ENCODE measurements at regions not wholly inside any gene's neighbourhood (a gene's known extent, or its start where the extent isn't known, plus 50 kb on each side); places are given as distances from the start of the nearest gene placed in this dataset.
A peak's percentile ranks its signal among the peaks of the same experiment; 100 is the strongest.

GRCh38 chr7:1310936-1311335, 78.3 kb downstream of the UNCX start:
- Mint-ChIP-seq H3K36me3 (ENCODE audit: low read depth) (no peaks in the 10 kb centered on the region), H3K27ac (peak overlapping the region; percentile 34), H3K9me3 (peaks cover 10% of the 10 kb centered on the region), H3K4me3 (no peak overlapping the region), H3K27me3 (ENCODE audit: low read depth, poor library complexity) (peaks cover 20% of the 10 kb centered on the region), H3K4me1 (peaks cover 25% of the 10 kb centered on the region)
- TF ChIP-seq CTCF (IDR thresholded peaks at IDR 0.05), result no peak
- no peak for DNase-seq

GRCh38 chr7:1311406-1312135, 78.9 kb downstream of the UNCX start:
- peaks cover 29% of the 10 kb centered on the region for H3K4me1 Mint-ChIP-seq
- peaks cover 17% of the 10 kb centered on the region for H3K27me3 Mint-ChIP-seq (ENCODE audit: low read depth, poor library complexity)
- H3K36me3 Mint-ChIP-seq (ENCODE audit: low read depth), result no peaks in the 10 kb centered on the region
- DNase-seq, result no peak
- H3K27ac Mint-ChIP-seq, result no peak overlapping the region
- peaks cover 8% of the 10 kb centered on the region for H3K9me3 Mint-ChIP-seq
- no peak for TF ChIP-seq CTCF (IDR thresholded peaks at IDR 0.05)
- H3K4me3 Mint-ChIP-seq, result no peak overlapping the region

GRCh38 chr7:1312136-1313070, 79.7 kb downstream of the UNCX start:
- Mint-ChIP-seq H3K36me3 (ENCODE audit: low read depth) (no peaks in the 10 kb centered on the region), H3K9me3 (peaks cover 8% of the 10 kb centered on the region), H3K4me1 (peaks cover 29% of the 10 kb centered on the region), H3K27ac (no peak overlapping the region), H3K27me3 (ENCODE audit: low read depth, poor library complexity) (peaks cover 10% of the 10 kb centered on the region), H3K4me3 (no peak overlapping the region)
- DNase-seq, result no peak
- no peak for TF ChIP-seq CTCF (IDR thresholded peaks at IDR 0.05)

- peak overlapping the region; percentile 85 for H3K27ac Mint-ChIP-seq
- H3K4me1 Mint-ChIP-seq, result peaks cover 40% of the 10 kb centered on the region
- peaks cover under 1% of the 10 kb centered on the region for H3K27me3 Mint-ChIP-seq (ENCODE audit: low read depth, poor library complexity)
- peak; percentile 40 for DNase-seq
- H3K4me3 Mint-ChIP-seq, result no peak overlapping the region
- no peaks in the 10 kb centered on the region for H3K9me3 Mint-ChIP-seq
- H3K36me3 Mint-ChIP-seq (ENCODE audit: low read depth), result no peaks in the 10 kb centered on the region
- no peak for TF ChIP-seq CTCF (IDR thresholded peaks at IDR 0.05)
Observed at GRCh38 chr7:1313613-1314012, 80.9 kb downstream of the UNCX start.

GRCh38 chr7:1314021-1314907, 81.6 kb downstream of the UNCX start:
- peak overlapping the region; percentile 85 for H3K27ac Mint-ChIP-seq
- H3K27me3 Mint-ChIP-seq (ENCODE audit: low read depth, poor library complexity), result peaks cover 3% of the 10 kb centered on the region
- DNase-seq, result peak; percentile 8

More at GRCh38 chr7:1314021-1314907, 81.6 kb downstream of the UNCX start:
- no peaks in the 10 kb centered on the region for H3K36me3 Mint-ChIP-seq (ENCODE audit: low read depth)
- H3K9me3 Mint-ChIP-seq, result no peaks in the 10 kb centered on the region
- peaks cover 46% of the 10 kb centered on the region for H3K4me1 Mint-ChIP-seq
- no peak overlapping the region for H3K4me3 Mint-ChIP-seq
- TF ChIP-seq CTCF (IDR thresholded peaks at IDR 0.05), result no peak

Measured in nephron progenitor cell (in vitro differentiated cells).